Activated CD4-positive, alpha-beta T cell treated with anti-CD3 and anti-CD28 coated beads for 48 hours (primary cell): ENCODE measurements at regions not wholly inside any gene's neighbourhood (a gene's known extent, or its start where the extent isn't known, plus 50 kb on each side); places are given as distances from the start of the nearest gene placed in this dataset.
A peak's percentile ranks its signal among the peaks of the same experiment; 100 is the strongest.

Experiments used
- DNase-seq: peaks from one replicate; pipeline ENCODE4 v3.0.0-alpha.2; 2020

- no peak for DNase-seq
Observed at GRCh38 chr2:164079258-164079657, 343.4 kb upstream of the FIGN start.

GRCh38 chr2:164078421-164078820, 342.6 kb upstream of the FIGN start:
- no peak for DNase-seq

DNA sequence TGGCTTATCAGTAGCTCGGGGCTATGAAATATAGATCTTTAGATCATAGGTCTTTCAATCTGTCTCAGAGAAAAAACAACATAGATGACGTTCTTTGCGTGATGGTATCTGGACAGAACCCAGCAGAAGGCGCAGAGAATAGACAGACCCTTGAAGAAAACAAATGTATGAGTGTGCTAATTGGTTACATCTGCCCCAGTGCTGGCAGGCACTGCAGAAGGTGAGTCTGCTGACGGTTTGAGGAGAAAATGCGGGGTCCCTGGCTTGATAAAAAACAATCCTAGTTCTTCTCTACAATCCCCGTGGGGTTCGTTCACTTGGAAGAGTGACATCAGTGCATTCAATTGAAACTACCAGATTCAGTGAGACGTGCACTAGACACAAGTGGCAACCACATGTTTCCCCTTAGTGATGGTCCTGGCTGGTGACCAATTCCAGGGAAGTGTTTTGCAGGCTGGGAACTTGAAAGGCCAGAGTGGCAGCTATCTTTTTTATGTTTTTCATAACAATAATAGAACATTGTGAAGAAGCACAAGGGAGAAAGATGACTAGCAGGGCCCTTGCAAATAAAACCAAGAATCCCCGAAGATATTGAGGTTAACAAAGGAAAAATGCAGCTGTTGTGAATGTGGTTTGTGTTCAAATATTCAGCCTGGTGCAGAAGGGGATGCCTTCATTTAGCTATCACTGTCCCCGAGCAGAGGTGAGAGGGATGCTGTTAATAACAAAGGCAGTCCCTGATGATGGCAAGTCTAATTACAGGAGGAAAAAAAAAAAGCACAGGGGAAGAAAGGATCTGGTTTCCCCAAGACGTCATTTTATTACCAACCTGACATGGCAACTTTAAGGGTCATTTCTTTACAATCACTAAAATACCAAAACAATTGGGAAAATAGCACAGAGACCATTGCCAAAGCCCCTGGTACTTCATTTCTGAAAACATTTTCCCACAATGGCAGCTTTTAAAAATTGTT, 337.6 kb upstream of the FIGN start:
- no peak for DNase-seq

DNA sequence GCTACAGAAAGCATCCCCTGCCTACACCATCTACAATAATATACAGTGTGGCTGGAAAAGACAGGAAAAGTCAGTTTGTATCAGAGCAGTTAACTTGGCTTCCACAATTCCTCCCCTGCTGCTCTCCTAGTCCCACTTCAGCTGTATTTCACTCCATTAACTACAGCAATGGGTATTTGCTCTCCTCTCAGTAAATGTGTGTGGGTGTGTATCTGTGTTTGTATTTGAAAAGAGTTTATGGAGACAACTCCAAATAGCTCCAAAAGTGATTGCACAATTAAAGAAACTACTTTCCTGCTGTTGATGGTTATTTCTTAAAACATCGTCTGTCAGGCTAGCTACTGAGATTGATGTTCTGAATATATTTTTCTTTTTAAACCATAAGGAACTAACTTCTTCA, 333.7 kb upstream of the FIGN start:
- DNase-seq: no peak

DNA sequence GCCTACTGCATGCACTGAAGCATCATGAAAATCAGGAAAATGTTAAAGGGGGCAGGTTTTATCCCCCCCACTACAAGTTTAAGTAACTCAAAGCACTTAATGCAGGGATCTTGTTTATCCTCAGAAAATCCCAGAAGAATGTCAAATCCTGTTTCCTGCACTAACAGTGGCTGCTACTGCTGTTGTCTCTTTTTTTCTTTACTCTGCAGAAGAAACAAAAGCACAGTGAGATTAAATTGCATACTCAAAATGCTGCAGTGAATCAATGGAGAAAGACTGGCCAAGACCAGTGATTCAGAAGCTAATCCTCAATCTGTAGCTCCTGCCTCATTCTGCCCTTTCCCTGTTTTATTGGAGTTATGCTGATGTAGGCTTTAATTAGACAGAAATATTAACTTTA, 332.3 kb upstream of the FIGN start:
- DNase-seq: no peak

DNA sequence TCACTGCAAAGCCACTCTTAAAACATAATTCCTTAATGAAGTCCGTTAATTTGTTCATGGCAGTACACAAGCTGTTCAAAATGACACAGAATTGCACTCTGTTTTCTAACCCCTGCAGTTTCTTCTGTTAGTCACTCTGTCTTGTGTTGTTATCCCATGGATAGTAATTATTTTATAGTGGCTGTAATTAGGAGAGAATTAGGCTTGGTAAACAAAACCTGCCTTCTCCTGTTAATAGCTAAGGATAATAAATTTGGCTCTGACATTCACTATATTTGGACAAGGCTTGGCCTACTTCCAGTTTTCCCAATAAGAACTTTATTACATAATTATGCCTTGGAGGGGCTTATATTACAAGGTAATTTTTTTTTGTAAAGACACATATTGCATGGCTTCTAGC, 330.3 kb upstream of the FIGN start:
- DNase-seq: no peak

DNA sequence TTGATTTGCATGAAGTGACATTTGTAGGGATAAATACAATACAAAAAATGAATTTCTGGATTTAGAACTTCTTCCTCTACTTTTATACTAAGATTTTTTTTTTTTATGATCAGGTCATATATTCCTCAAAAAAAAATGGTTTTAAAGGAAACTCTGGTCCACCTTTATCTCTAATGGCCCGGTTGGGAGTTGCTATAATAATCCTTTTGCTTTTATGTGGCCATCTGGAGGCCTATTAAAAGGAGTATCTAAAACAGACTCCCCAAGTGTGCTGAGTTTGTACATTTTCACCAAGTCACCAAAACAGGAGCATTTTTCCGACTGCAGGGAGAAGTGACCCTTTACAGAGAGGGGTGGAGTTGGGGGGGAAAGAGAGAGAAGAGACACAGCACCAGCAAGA, 329.2 kb upstream of the FIGN start:
- no peak for DNase-seq

- DNase-seq: peak; percentile 4
Observed at GRCh38 chr2:164061129-164061746, 325.4 kb upstream of the FIGN start.

GRCh38 chr2:164060031-164060430, 324.2 kb upstream of the FIGN start:
- no peak for DNase-seq

- DNase-seq: no peak
Observed at GRCh38 chr2:164055623-164056022, 319.8 kb upstream of the FIGN start.

DNA sequence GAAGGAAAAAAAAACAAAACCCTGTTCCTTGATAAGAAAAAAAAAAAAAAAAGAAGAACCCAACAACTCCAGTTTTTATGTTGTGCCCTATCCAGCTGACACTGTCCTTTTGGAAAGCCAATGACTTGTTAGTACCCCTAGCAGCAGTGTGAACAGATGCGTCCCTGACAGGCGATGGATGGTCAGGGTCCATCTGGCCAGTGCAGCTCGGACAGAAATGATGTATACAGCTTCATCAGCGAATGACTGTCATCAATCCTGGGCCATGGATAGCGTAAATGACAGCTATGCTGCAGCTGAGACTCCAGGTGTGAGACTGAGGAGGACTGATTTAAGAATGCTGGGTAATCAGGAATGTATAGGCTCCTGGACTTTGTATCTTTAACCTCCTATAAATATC, 318.8 kb upstream of the FIGN start:
- no peak for DNase-seq

DNA sequence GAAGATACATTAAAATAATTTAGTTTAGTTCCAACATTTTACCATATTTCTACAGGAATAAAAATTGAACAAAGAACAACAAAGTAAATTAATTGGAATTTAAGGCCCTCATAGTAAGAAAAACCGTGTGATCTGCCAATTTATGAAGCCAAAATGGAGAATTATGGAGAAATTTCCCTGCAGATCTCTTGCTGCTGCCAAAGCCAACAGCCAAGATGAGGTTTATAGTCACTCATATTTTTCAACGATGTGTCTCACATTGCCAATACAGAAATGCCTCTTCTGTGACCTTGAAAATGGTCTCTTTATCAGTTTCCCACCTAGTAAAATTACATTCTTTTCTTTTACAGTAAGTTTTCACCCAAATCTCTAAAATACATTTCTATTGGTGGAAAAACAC, 317.2 kb upstream of the FIGN start:
- no peak for DNase-seq

- DNase-seq: no peak
Observed at GRCh38 chr2:164052006-164052405, 316.2 kb upstream of the FIGN start.

GRCh38 chr2:164048729-164049128, 312.9 kb upstream of the FIGN start:
- DNase-seq: no peak

DNA sequence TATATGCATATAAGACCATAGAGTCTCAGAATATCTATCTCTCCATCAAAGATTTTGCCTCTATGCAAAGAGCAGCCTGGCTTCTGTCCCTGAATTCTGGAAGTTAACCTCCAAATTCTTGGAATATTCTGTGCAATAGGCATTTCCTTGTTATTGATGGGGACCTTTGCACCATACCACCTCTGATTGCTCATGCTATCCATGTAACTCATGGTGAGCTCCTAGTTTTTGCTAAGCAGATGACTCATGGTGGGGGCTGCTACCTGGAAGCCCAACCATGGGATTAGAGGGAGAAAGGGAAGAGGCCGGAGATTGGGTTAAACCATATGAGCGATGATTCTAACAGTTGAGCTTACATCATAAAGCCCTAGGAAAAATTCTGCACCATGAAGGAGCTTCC, 310.2 kb upstream of the FIGN start:
- no peak for DNase-seq

- no peak for DNase-seq
Observed at GRCh38 chr2:164044622-164045021, 308.8 kb upstream of the FIGN start.

DNA sequence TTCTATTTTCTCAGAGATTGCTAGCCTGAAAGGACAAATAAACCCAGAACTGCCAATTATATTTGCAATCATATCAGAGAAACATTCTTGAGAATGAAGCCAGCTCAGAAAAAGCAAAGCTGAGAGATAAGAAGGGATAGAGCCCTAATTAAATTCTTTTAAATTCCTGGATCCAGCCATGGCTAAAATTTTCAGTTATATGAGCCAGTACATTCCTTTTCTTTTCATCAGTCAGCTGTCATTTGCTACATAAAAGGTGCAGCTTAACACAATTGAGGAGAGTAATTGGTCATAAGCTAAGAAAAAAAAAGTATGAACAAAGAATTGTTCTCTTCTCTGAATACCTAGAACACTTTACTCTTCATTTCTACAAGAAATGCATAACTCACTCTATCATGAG, 303.5 kb upstream of the FIGN start:
- no peak for DNase-seq

DNA sequence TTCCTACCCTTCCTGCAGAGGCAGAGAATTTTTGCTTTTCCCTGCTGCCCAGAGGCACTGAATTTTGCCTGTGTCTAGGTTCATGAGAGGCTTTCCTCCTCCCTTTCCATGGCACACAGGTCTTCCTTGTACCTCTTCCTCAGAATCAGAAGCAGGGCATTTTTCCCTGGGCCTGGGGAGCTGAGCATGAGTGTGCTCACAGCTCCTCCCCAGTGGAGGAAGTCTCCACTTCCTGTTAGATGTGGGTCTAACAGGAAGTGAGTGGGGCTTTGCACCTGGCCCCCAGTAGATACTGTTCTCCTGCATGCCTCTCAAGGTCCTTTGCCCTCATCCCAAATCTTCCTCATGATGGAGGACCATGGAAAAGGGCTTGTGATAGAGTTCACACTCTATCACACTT, 297.2 kb upstream of the FIGN start:
- DNase-seq: no peak

GRCh38 chr2:164030623-164031022, 294.8 kb upstream of the FIGN start:
- DNase-seq: no peak

DNA sequence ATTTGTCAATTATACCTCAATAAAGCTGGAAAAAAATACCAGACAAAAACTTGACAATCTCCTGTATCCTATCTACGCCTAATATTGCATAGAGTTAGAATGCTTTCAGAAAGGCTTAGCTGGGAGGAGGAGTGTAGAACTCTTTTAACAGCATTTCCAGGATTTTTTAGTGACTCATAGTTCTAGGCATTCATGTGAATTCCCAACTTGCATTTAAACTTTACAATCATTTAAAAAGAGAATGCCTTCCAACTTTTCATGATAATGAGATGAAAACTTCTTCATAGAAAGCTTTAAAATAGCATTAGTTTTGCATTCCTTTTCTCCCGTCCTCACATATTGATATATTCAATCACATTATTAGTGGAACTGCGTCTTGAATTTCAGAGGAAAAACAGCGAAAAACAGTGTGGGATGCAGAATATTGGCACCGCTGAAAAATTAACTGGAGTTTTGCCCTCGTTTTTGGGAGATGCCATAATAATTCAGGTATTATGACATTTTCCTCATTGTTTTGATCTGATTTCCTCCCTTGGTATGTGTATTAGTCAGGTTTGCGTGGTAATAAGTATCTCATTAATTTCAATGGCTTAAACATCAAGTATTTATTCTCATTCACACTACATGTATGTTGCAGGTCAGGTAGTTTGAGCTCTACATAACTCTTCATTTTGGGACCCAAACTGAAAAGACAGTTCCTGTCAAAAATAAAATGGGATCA, 293.2 kb upstream of the FIGN start:
- no peak for DNase-seq

DNA sequence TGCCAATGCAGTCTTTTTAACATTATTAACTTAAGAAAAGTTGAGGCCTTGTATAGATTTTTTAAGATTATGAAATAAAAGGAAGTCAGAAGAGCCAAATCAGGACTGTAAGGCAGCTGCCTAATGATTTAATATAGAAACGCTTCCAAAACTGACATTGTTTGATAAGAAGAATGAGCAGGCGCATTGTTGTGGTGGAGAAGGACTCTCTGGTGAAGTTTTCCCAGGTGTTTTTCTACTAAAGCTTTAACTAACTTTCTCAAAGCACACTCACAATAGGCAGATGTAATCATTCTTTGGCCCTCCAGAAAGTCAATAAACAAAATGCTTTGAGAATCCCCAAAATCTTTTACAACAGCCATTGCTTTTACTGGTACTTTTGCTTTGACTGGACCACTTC, 288.6 kb upstream of the FIGN start:
- no peak for DNase-seq

- no peak for DNase-seq
Observed at GRCh38 chr2:164023896-164024295, 288.1 kb upstream of the FIGN start.

DNA sequence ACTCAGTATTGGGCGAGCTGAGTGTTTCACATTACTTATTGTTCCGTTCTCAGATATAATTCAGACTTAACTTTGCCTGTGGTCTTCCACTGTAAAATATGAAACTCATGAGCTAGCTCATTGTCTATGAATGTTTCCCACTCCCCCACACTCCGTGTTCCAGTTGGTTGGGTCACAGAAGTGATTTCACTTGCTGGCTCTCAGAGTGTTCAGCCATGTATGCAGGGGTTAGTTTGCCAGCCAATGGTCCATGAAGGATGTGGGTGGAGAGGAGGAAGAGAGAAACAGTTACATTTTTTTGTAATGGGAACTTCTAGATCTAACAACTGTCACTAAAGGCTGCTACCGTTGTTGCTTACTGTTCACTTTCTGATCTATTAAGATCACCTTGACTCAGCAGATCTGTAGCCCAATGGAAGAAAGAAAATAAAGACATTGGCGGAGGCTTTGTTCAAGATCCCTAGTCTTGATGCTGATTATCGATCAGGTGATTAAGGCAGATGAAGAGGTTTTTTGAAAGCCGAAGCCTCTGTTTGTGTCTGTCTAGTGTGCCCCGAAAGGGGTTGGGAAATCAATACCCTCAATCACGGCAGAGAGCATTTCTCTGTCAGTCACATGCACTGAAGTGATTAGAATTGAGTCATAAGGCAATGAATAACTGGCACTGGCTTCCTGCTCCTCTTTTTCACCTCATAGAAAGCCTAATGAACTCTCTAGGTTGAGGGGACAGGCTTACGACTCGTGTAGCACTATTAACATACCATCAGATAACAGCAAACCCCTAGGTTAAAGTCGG, 279.7 kb upstream of the FIGN start:
- no peak for DNase-seq
